H9 (cell line): ENCODE measurements at regions not wholly inside any gene's neighbourhood (a gene's known extent, or its start where the extent isn't known, plus 50 kb on each side); places are given as distances from the start of the nearest gene placed in this dataset.

Experiments used
- DNase-seq: peaks from one replicate; pipeline ENCODE4 v3.0.0-alpha.2; 2017
- H2AFZ ChIP-seq: one replicate; pipeline ENCODE4 v1.6.1; 2013; ENCODE audit warnings: mild to moderate bottlenecking, low read length, control low read depth, moderate library complexity
- H2AK5ac ChIP-seq: 2 replicates; pipeline ENCODE4 v1.6.1; 2013; ENCODE audit warnings: low read length, control low read depth, mixed read lengths; ENCODE audit not compliant: insufficient read length
- H2BK120ac ChIP-seq: one replicate; pipeline ENCODE4 v1.6.1; 2013; ENCODE audit warnings: low read depth, mild to moderate bottlenecking, low read length, control low read depth, inconsistent platforms; ENCODE audit not compliant: poor library complexity, severe bottlenecking
- H2BK12ac ChIP-seq: 2 replicates; pipeline ENCODE4 v1.6.1; 2013; ENCODE audit warnings: low read length, control low read depth, mixed read lengths, low read depth; ENCODE audit not compliant: insufficient read length
- H2BK15ac ChIP-seq: 2 replicates; pipeline ENCODE4 v1.6.1; 2013; ENCODE audit warnings: low read depth, low read length, control low read depth
- H2BK20ac ChIP-seq: one replicate; pipeline ENCODE4 v1.6.1; 2013; ENCODE audit warnings: low read depth, mild to moderate bottlenecking, low read length, control low read depth, inconsistent platforms; ENCODE audit not compliant: poor library complexity, severe bottlenecking
- H2BK5ac ChIP-seq: 2 replicates; pipeline ENCODE4 v1.6.1; 2013; ENCODE audit warnings: low read length, control low read depth, mixed read lengths; ENCODE audit not compliant: insufficient read length
- H3K14ac ChIP-seq: 2 replicates; pipeline ENCODE4 v1.6.1; 2013; ENCODE audit warnings: low read length, control low read depth; ENCODE audit not compliant: insufficient read depth
- H3K18ac ChIP-seq: 2 replicates; pipeline ENCODE4 v1.6.1; 2013; ENCODE audit warnings: low read depth, mild to moderate bottlenecking, mixed read lengths, low read length, control low read depth; ENCODE audit not compliant: insufficient read length
- H3K23ac ChIP-seq: 2 replicates; pipeline ENCODE4 v1.6.1; 2013; ENCODE audit warnings: low read length, control low read depth, mixed read lengths, low read depth; ENCODE audit not compliant: insufficient read length
- H3K23me2 ChIP-seq: 2 replicates; pipeline ENCODE4 v1.6.1; 2013; ENCODE audit warnings: low read depth, mild to moderate bottlenecking, mixed read lengths, low read length, control low read depth; ENCODE audit not compliant: insufficient read length, poor library complexity, severe bottlenecking
- H3K27ac ChIP-seq: 2 replicates; pipeline ENCODE4 v1.5.1; 2013; ENCODE audit warnings: low read length, control low read depth, mixed read lengths, low read depth; ENCODE audit not compliant: insufficient read length
- H3K27me3 ChIP-seq: 2 replicates; pipeline ENCODE4 v1.6.1; 2013; ENCODE audit warnings: low read length, control low read depth, inconsistent platforms; ENCODE audit not compliant: insufficient read depth
- H3K4ac ChIP-seq: 2 replicates; pipeline ENCODE4 v1.6.1; 2013; ENCODE audit warnings: low read depth, mild to moderate bottlenecking, control low read depth, inconsistent platforms, low read length, moderate library complexity
- H3K4me1 ChIP-seq: 2 replicates; pipeline ENCODE4 v1.6.1; 2013; ENCODE audit warnings: low read length, control low read depth, inconsistent platforms; ENCODE audit not compliant: insufficient read depth
- H3K4me2 ChIP-seq: 2 replicates; pipeline ENCODE4 v1.6.1; 2013; ENCODE audit warnings: low read length, control low read depth, mixed read lengths; ENCODE audit not compliant: insufficient read length, insufficient read depth
- H3K56ac ChIP-seq: 2 replicates; pipeline ENCODE4 v1.6.1; 2013; ENCODE audit warnings: low read depth, mild to moderate bottlenecking, mixed read lengths, low read length, control low read depth; ENCODE audit not compliant: insufficient read length
- H3K79me1 ChIP-seq: 2 replicates; pipeline ENCODE4 v1.6.1; 2013; ENCODE audit warnings: low read depth, mild to moderate bottlenecking, moderate library complexity, low read length, control low read depth, inconsistent platforms; ENCODE audit not compliant: insufficient read depth, poor library complexity, severe bottlenecking
- H3K79me2 ChIP-seq: 2 replicates; pipeline ENCODE4 v1.6.1; 2013; ENCODE audit warnings: low read length, control low read depth, inconsistent platforms; ENCODE audit not compliant: insufficient read depth
- H3K9ac ChIP-seq: 2 replicates; pipeline ENCODE4 v1.6.1; 2013; ENCODE audit warnings: low read length, control low read depth, mixed read lengths; ENCODE audit not compliant: insufficient read length; ENCODE audit errors: extremely low read depth
- H3K9me3 ChIP-seq: one replicate; pipeline ENCODE4 v1.6.1; 2013; ENCODE audit warnings: low read depth, low read length, inconsistent platforms; ENCODE audit not compliant: control insufficient read depth
- H3T11ph ChIP-seq: one replicate; pipeline ENCODE4 v1.6.1; 2013; ENCODE audit warnings: mild to moderate bottlenecking, low read length, control low read depth, inconsistent platforms
- H4K20me1 ChIP-seq: one replicate; pipeline ENCODE4 v1.6.1; 2013; ENCODE audit not compliant: control insufficient read depth, insufficient read length, insufficient read depth
- H4K5ac ChIP-seq: 2 replicates; pipeline ENCODE4 v1.6.1; 2013; ENCODE audit warnings: low read depth, mild to moderate bottlenecking, mixed read lengths, low read length, control low read depth; ENCODE audit not compliant: insufficient read length
- H4K8ac ChIP-seq: replicated peaks from 2 replicates; pipeline ENCODE4 v1.6.1; 2013; ENCODE audit warnings: low read length, control low read depth, mixed read lengths, low read depth; ENCODE audit not compliant: insufficient read length
- H4K91ac ChIP-seq: 2 replicates; pipeline ENCODE4 v1.6.1; 2013; ENCODE audit warnings: low read depth, mild to moderate bottlenecking, moderate library complexity, mixed read lengths, low read length, control low read depth; ENCODE audit not compliant: insufficient read length
- H3K27ac Mint-ChIP-seq, 3 experiments: 2 replicates in 2 of 3; 3 replicates in 1 of 3; pipeline ENCODE4 v1.8.0; 2020 to 2021; ENCODE audit warnings: mixed read lengths in 3 of 3, mild to moderate bottlenecking in 1 of 3, moderate library complexity in 1 of 3
- H3K27me3 Mint-ChIP-seq: 2 replicates; pipeline ENCODE4 v1.8.0; 2021; ENCODE audit warnings: low read depth, mild to moderate bottlenecking, moderate library complexity, mixed read lengths
- H3K36me3 Mint-ChIP-seq, 3 experiments: 2 replicates in 2 of 3; 3 replicates in 1 of 3; pipeline ENCODE4 v1.8.0; 2020 to 2021; ENCODE audit warnings: low read depth in 3 of 3, mixed read lengths in 3 of 3; ENCODE audit not compliant: insufficient read depth in 1 of 3
- H3K4me1 Mint-ChIP-seq, 2 experiments: 2 replicates each; pipeline ENCODE4 v1.8.0; 2020; ENCODE audit warnings: mixed read lengths in 2 of 2
- H3K4me3 Mint-ChIP-seq, 2 experiments: 2 replicates in 1 of 2; 3 replicates in 1 of 2; pipeline ENCODE4 v1.8.0; 2020 to 2021; ENCODE audit warnings: mild to moderate bottlenecking in 2 of 2, mixed read lengths in 2 of 2, moderate library complexity in 1 of 2
- H3K9me3 Mint-ChIP-seq, 2 experiments: 2 replicates in 1 of 2; 3 replicates in 1 of 2; pipeline ENCODE4 v1.8.0; 2020; ENCODE audit warnings: mild to moderate bottlenecking in 2 of 2, mixed read lengths in 2 of 2, moderate library complexity in 1 of 2
- CTCF ChIP-seq: fragments of 200-600 bp; sonication (generic); conservative IDR thresholded peaks from 3 replicates; pipeline ENCODE4 v1.8.0; 2021; ENCODE audit warnings: antibody characterized with exemption, mild to moderate bottlenecking
- WGBS: extraction: QIAGEN DNeasy Blood & Tissue Kit; methylation state at CpG from one replicate; pipeline ENCODE4 v1.1.7; 2013; ENCODE audit warnings: missing lambda C conversion rate, low lambda C conversion rate, mixed read lengths; ENCODE audit not compliant: insufficient read length; ENCODE audit errors: extremely low coverage; 5-methylcytosine and 5-hydroxymethylcytosine counted together

- H3K79me1 ChIP-seq = no peaks in the 10 kb centered on the region
- Mint-ChIP-seq H3K4me3 (no peak overlapping the region), H3K9me3 (peaks cover 1 to 4% of the 10 kb centered on the region in 2 experiments; a peak in 4 of 5 replicates), H3K4me1 (peaks cover 15 to 23% of the 10 kb centered on the region in 2 experiments), H3K36me3 (peaks cover 0 to 2% (median 1%) of the 10 kb centered on the region in 3 experiments; a peak in 3 of 7 replicates), H3K27ac (peak overlapping the region in 1 of 3 experiments; percentile 1; a peak in 1 of 7 replicates), H3K27me3 (no peaks in the 10 kb centered on the region)
- no peak overlapping the region for H2AK5ac ChIP-seq
- H4K20me1 ChIP-seq = no peaks in the 10 kb centered on the region
- no peak for DNase-seq
- H4K8ac ChIP-seq = no peak overlapping the region
- H2BK12ac ChIP-seq = no peak overlapping the region
- no peak for TF ChIP-seq CTCF
- no peaks in the 10 kb centered on the region for H3K27me3 ChIP-seq
- H3K4me2 ChIP-seq = no peak overlapping the region
- no CpG with 5 or more reads among the region's 3 CpGs for WGBS
- H4K5ac ChIP-seq = no peak overlapping the region
- no peak overlapping the region for H3K4ac ChIP-seq
- no peak overlapping the region for H2AFZ ChIP-seq
- H3K9ac ChIP-seq = no peak overlapping the region
- H3K27ac ChIP-seq = no peak overlapping the region
- no peak overlapping the region for H4K91ac ChIP-seq
- no peak overlapping the region for H2BK15ac ChIP-seq
- H3K79me2 ChIP-seq = no peaks in the 10 kb centered on the region
- H3K23me2 ChIP-seq = no peaks in the 10 kb centered on the region
- H2BK20ac ChIP-seq = no peak overlapping the region
- H3K56ac ChIP-seq = no peak overlapping the region
- no peak overlapping the region for H3K14ac ChIP-seq
- no peak overlapping the region for H2BK120ac ChIP-seq
- H3T11ph ChIP-seq = no peak overlapping the region
- H3K9me3 ChIP-seq = no peaks in the 10 kb centered on the region
- no peak overlapping the region for H3K23ac ChIP-seq
- no peak overlapping the region for H2BK5ac ChIP-seq
- H3K18ac ChIP-seq = no peak overlapping the region
- H3K4me1 ChIP-seq = no peaks in the 10 kb centered on the region
Measured at GRCh38 chr21:18603980-18604379, 200.4 kb upstream of the TMPRSS15 start.
